ENCODE measurements at regions not wholly inside any gene's neighbourhood (a gene's known extent, or its start where the extent isn't known, plus 50 kb on each side); places are given as distances from the start of the nearest gene placed in this dataset.

DNA sequence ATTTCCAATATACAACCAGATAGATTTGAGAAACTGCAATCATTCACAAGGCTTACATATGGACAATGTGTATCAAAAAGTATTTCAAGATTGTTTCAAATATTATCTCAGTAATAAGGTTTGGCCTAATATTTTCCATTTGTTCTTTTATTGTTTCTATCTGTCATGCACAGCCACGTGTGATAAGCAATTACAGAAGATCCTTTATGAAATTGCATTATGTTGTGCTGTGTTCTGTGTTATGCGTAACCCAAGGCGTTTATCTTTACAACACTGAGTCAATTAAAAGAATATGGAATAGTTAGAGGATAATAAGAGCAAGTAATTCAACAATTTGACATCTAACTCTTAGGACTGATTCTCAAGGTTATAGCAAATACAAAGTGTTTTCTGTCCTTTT lies 1009.3 kb upstream of the PRMT6 start:
- intact Hi-C loops (cut with micrococcal nuclease) = no loop called here
- no peaks in the 10 kb centered on the region for H3K27me3 Mint-ChIP-seq (ENCODE audit: low read depth in 3 of 3)
- H3K27ac ChIP-seq (ENCODE audit: low read depth in 1 of 2, low read length in 2 of 2) = no peak overlapping the region

GRCh38 chr1:106049595-106049994 lies 1006.9 kb upstream of the PRMT6 start:
- 60% methylated on average over 1 of the region's 1 CpG for WGBS (ENCODE audit: insufficient coverage)
- no peak for DNase-seq
- H3K27ac Mint-ChIP-seq = no peak overlapping the region
- intact Hi-C loops (cut with micrococcal nuclease) = no loop called here
- no peaks in the 10 kb centered on the region for H3K27me3 Mint-ChIP-seq (ENCODE audit: low read depth in 3 of 3)
- no peaks in the 10 kb centered on the region for H3K79me2 ChIP-seq (ENCODE audit: insufficient read depth, low read length)
- H4K20me1 ChIP-seq (ENCODE audit: insufficient read depth, low read length) = no peaks in the 10 kb centered on the region
- H3K4me3 Mint-ChIP-seq = no peak overlapping the region
- no peaks in the 10 kb centered on the region for H3K4me1 ChIP-seq (ENCODE audit: control insufficient read depth in 1 of 2, insufficient read depth in 2 of 2, low read length in 2 of 2)
- no peak overlapping the region for H2AFZ ChIP-seq (ENCODE audit: insufficient read depth, low read depth, low read length, poor library complexity, severe bottlenecking)
- no peak overlapping the region for H3K4me3 ChIP-seq (replicated peaks in 1 of 3; ENCODE audit: low read depth in 2 of 3, low read length in 3 of 3)
- H3K4me1 Mint-ChIP-seq = no peaks in the 10 kb centered on the region
- H3K9me3 ChIP-seq (replicated peaks in 1 of 2; ENCODE audit: control insufficient read depth in 1 of 2, insufficient read depth in 1 of 2, low read length in 2 of 2) = peaks cover 0 to 7% of the 10 kb centered on the region in 2 donors
- no peak overlapping the region for H3K27ac ChIP-seq (ENCODE audit: low read depth in 1 of 2, low read length in 2 of 2)
- peaks cover 0 to 6% (median 2%) of the 10 kb centered on the region in 7 donors for H3K9me3 Mint-ChIP-seq
- H3K9ac ChIP-seq (ENCODE audit: insufficient read depth, low read length, poor library complexity, severe bottlenecking) = no peak overlapping the region
- H3K36me3 ChIP-seq (replicated peaks in 1 of 2; ENCODE audit: control insufficient read depth in 1 of 2, insufficient read depth in 2 of 2, low read length in 2 of 2) = no peaks in the 10 kb centered on the region
- no peaks in the 10 kb centered on the region for H3K27me3 ChIP-seq (ENCODE audit: control insufficient read depth in 2 of 2, insufficient read depth in 2 of 2, low read length in 2 of 2)
- no peak overlapping the region for H3K4me2 ChIP-seq (replicated peaks; ENCODE audit: extremely low read depth, low read length, poor library complexity, severe bottlenecking)
- no peaks in the 10 kb centered on the region for H3K36me3 Mint-ChIP-seq
- TF ChIP-seq CTCF (IDR thresholded peaks at IDR 0.05) = no peak

More for the DNA sequence above, 1009.3 kb upstream of the PRMT6 start:
- Histone ChIP-seq H2AFZ (ENCODE audit: insufficient read depth, low read depth, low read length, poor library complexity, severe bottlenecking) (no peak overlapping the region), H3K4me1 (ENCODE audit: control insufficient read depth in 1 of 2, insufficient read depth in 2 of 2, low read length in 2 of 2) (no peaks in the 10 kb centered on the region), H3K9ac (ENCODE audit: insufficient read depth, low read length, poor library complexity, severe bottlenecking) (no peak overlapping the region), H3K27me3 (ENCODE audit: control insufficient read depth in 2 of 2, insufficient read depth in 2 of 2, low read length in 2 of 2) (no peaks in the 10 kb centered on the region), H3K4me3 (replicated peaks in 1 of 3; ENCODE audit: low read depth in 2 of 3, low read length in 3 of 3) (no peak overlapping the region), H4K20me1 (ENCODE audit: insufficient read depth, low read length) (no peaks in the 10 kb centered on the region), H3K36me3 (replicated peaks in 1 of 2; ENCODE audit: control insufficient read depth in 1 of 2, insufficient read depth in 2 of 2, low read length in 2 of 2) (no peaks in the 10 kb centered on the region), H3K9me3 (replicated peaks in 1 of 2; ENCODE audit: control insufficient read depth in 1 of 2, insufficient read depth in 1 of 2, low read length in 2 of 2) (no peaks in the 10 kb centered on the region), H3K79me2 (ENCODE audit: insufficient read depth, low read length) (no peaks in the 10 kb centered on the region), H3K4me2 (replicated peaks; ENCODE audit: extremely low read depth, low read length, poor library complexity, severe bottlenecking) (no peak overlapping the region)
- H3K27ac Mint-ChIP-seq = no peak overlapping the region
- no peaks in the 10 kb centered on the region for H3K4me1 Mint-ChIP-seq
- no CpG with 5 or more reads among the region's 3 CpGs for WGBS (ENCODE audit: insufficient coverage)
- no peak overlapping the region for H3K4me3 Mint-ChIP-seq
- TF ChIP-seq CTCF (IDR thresholded peaks at IDR 0.05) = no peak
- peaks cover 0 to 4% (median 2%) of the 10 kb centered on the region in 7 donors for H3K9me3 Mint-ChIP-seq
- no peak for DNase-seq
- H3K36me3 Mint-ChIP-seq = no peaks in the 10 kb centered on the region
